RCC 7860 (cell line): ENCODE measurements at regions not wholly inside any gene's neighbourhood (a gene's known extent, or its start where the extent isn't known, plus 50 kb on each side); places are given as distances from the start of the nearest gene placed in this dataset.
"Not testable (repeated sequence)": the region's sequence is repeated elsewhere in the genome, so short reads cannot be mapped to it uniquely, and the experiment has no call there.

Experiments
- DNase-seq: peaks from one replicate; pipeline ENCODE4 v3.0.0-alpha.2; 2015; ENCODE audit warnings: low spot score
- FAIRE-seq: peaks from 2 replicates; lab custom pipeline; 2012; peaks lifted over from hg19 to GRCh38; lab: Jason Lieb, UNC

DNA sequence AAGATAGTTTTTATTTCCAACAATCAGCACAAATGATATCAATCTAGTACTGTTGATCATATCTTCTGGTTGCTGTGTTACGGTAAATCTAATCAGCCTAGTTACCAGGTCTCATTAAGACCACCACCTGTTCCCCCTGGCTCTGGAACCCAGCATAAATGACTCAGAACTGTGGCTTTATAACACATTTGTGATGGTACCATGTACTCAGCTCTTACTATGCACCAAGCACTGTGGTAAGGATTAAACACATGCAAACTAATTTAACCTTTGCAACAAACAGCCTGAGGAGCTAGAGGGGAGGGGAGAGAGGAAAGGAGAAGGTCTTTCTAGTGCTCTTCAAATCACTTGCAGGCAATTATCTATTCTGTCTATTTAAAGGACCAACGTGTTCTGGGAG is 173.9 kb upstream of the LMCD1 start:
- DNase-seq (no peak), FAIRE-seq (no peak)

DNA sequence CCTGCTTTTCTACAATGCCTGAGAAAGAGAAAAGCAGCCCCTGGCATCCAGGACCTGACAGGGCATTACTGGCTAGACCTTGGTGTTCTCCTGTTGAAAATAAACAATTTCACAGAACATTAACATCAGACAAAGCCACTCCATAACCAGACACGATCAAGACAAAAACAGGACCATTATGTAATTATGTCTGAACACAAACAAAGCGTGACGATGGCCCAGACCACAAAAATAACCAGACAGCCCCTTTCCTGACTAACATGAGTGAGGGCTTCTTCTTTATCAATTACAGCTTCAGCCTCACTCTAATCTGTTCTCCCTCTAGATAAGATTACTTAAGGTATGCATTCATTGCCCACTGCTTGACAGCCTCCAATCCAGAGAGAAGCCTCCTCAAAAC is 172.7 kb upstream of the LMCD1 start:
- DNase-seq (no peak), FAIRE-seq (no peak)

DNA sequence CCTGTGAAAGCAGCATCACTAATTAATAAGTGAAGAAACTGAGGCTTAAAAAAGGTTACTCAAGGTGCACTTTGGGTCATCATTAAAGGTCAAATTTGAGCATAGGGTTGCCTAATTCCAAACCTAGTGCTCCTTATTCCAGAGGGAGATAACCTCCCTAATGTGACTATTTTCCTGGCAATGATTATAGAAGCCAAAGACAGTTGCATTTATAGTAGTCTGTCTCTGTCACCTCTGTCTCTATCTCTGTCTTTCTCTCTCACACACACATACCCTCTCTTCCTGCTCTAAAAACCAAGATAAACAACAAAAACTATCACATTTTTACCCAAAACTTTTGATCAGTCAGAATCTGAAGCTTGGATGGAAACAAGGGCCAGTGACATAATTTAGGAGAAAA is 172.0 kb upstream of the LMCD1 start:
- no peak for FAIRE-seq

DNA sequence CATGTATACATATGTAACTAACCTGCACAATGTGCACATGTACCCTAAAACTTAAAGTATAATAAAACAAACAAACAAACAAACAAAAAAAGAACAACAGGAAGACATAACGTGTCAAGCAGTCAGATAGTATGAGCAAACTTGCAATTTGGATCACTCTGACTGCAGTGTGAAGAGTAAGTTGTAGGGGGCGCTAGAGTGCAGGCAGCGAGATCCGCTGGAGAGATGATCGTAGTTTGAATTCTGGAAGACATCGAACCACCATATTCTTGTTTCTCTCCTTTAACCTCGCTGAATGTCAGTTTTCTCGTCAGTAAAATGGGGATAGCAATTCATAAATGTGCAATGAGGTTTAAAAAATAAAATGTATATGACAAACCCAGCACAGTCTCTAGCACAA is 165.2 kb upstream of the LMCD1 start:
- DNase-seq, result no peak
- no peak for FAIRE-seq

More for the DNA sequence above, 172.0 kb upstream of the LMCD1 start:
- no peak for DNase-seq

DNA sequence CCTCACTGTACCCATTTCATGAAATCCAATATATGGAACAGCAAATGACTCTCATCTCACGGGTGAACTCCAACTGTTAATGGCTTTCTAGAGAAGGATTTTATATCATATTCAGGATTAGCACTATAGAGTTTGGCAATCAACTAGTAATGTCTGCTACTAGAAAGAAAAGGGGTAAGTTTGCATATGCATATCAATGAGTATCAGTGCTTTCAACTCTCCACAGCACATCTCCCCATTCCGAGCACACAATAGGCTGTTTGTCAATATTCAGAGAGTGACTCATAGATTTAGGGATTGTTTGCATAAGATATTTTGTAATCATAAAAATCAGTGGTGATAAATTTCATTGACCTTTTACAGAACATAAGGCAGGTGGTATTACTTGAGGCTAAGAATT is 163.2 kb upstream of the LMCD1 start:
- FAIRE-seq, result no peak
- DNase-seq, result no peak

DNA sequence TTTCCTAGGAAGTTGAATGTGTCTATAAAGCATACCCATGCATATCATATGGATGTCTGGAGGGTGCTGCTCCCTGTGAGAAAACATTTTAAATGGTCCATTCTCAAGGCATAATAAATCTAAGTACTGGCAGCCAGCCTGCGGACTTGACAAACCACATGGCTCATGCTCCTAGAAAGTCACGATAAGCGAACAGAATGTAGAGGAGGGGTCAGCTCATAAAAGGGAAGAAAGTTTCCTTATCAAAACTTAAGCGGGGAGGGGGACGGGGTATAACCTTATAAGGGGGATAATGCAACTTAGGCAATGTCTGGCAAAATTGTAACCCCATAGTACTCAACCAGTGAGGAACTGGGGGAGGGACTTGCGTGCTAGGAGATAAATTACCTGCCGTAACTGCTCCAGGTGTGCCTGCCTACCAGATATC is 159.8 kb upstream of the LMCD1 start:
- DNase-seq (no peak), FAIRE-seq (no peak)

DNA sequence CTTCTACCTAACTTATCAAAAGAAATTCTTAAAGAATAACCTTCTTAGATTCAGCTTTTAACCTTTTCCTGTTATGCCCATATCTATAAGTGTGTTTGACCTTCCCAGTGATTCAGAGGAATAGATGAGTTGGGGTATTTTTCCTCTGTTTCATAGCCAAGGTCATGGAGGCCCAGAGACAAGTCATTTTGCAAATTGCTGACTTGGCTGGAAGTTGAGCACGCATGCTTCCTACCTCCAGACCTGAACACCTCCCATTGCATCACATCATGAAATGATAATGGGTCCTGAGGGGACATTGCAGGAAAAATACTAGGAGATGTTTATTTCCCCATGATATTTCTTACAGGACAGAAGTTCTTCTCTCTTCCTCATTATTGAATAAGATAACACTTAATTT is 158.6 kb upstream of the LMCD1 start:
- DNase-seq (no peak), FAIRE-seq (no peak)

DNA sequence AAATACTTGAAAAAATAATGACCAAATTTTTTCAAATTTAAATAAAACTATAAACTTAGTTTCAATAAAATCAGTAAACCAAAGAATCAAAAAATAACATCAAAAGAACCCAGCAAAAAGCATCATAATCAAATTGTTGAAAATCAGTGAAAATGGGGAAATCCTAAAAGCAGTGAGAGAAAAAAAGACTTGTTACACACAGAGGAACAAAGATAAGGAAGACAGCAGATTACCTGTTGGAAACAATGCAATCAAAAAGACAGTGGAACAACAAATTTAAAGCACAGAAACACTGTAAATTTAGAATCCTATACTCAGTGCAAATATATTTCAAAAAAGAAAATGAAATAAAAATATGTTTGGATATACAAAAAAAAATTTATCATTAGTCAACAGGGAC is 156.2 kb upstream of the LMCD1 start:
- FAIRE-seq (no peak), DNase-seq (no peak)

DNA sequence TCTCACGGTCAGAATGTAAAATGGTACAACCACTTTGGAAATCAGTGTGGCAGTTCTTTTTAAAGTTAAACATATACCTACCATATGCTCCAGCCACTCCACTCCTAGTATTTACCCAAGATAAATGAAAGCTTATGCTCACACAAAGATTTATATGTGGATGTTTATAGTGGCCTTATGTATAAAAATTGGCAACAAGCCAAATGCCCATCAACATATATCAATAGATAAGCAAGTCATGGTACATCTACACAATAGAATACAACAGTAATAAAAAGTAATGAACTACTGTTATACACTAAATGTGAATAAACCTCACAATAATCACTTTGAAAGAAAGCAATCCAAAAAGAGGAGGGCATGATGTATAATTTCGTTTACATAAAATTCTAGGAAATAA is 153.5 kb upstream of the LMCD1 start:
- DNase-seq, result no peak
- no peak for FAIRE-seq

DNA sequence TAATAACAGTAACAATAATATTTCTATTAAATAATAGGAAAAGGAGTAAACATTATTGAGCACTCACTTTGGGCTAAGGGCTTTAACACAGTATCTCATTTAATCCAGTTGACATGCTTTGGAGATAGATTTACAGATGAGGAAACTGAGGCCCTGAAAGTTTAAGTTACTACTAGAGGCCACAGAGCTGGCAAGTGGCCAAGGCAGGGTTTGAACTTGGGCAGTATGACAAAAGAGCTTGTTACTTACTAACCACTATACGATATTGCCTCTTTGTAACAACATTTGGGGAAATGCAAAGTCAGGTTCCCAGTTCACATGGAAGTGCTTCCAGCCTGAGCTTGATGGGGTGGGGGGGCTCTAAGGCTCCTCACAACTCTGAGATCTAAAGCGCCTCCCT is 149.1 kb upstream of the LMCD1 start:
- DNase-seq, result no peak
- FAIRE-seq, result no peak

DNA sequence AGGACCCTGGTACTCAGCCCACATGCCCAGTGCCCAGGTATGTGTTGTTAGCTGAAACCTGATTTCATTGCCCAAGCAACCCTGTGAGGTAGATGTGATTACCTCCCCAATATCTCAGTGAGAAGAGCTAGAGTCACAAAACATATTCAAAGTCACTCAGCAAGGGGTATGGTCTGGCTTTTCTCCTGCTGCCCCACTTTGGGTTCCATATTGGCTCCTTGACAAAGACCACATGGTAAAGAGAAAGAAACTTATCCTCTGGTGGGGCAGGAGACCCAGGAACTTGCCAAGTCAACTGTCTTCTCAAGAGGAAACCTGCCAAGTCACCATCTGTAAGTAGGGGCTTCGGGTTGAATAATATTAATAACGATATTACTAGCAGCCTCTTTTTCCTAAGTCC is 148.3 kb upstream of the LMCD1 start:
- FAIRE-seq (no peak), DNase-seq (no peak)

DNA sequence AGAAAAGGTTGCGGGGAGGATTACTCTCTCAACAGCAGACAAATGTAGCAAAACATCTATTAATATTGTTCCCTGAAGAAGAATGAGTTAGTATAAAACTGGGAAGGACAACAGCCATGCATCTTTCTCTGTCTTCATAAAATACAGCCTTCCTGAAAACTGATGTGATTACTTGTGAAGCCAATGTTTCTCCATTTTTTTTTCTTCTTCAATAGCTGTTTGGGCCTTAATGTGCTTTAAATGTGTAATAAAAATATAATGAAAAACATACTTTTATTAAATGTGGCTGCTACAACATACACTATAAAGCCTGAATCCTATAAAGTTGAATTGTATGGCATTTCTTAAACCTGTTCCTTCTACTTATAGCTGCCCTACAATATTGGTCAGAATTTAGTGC is 146.3 kb upstream of the LMCD1 start:
- FAIRE-seq (no peak), DNase-seq (no peak)

DNA sequence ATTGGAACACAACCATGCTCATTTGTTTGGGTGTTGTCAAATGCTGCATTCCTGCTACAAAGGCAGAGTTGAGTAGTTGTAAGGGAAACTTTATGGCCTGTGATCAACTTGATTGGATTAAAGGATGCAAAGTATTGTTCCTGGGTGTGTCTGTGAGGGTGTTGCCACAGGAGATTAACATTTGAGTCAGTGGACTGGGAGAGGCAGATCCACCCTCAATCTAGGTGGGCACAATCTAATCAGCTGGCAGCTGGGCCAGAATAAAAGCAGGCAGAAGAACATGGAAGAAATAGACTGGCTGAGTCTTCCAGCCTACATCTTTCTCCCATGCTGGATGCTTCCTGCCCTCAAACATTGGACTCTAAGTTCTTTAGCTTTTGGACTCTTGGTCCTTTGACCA is 145.6 kb upstream of the LMCD1 start:
- not testable (repeated sequence) for FAIRE-seq

DNA sequence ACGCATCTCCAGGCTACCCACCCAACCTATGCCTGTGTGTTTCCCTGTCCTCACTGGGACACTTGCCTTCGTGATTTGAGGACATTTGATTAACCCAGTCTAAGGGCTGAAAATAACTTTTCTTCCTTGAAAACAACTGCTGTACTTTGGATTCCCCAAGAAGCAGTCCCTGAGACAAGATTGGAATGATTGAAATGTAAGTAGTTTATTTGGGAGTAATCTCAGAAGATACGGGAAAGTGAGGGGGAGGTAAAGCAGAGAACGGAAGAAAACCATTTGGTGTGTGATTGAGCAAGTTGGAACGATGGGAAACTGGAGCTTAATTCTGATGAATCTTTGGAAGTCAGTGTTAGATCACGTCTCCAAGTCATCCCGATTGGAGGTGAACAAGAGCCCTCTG is 143.8 kb upstream of the LMCD1 start:
- DNase-seq (no peak), FAIRE-seq (no peak)

More for the DNA sequence above, 145.6 kb upstream of the LMCD1 start:
- not testable (repeated sequence) for DNase-seq

DNA sequence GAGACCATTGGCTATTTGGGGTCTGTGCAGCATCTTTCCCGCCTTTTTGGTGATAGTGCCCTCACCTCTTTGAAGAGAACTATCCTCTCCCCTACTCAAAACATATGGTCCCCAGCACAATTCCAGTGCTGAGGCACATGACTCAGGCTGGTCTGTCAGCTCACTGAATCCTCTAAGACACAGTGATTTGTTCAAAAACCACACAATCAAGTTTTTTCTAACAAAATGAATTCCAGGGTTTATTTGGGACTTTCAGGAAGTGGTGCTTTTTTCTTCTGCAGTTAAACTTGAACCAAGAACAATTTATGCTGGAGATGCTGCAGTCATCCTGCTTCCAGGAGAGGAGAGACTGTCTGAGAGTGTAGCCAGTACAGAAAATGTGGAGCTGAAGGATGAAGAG is 142.5 kb upstream of the LMCD1 start:
- DNase-seq, result no peak
- no peak for FAIRE-seq

DNA sequence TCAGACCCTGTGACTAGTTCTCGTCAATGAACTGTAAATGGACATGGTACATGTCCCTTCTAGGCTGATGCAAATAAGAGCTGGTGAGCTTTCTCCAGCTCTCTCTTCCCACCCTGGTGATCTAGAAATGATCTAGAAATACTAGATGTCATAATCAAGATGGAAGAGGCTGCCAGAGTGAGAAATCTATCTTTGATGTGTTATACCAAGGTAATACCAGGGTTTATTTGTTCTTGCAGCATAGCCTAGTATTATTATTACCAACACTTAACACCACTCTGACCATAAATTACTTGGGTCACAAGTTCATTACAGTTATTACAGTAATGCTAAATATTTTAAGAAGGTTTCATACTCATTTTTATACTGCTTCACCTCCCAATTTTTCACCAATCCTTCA is 138.4 kb upstream of the LMCD1 start:
- FAIRE-seq, result no peak

DNA sequence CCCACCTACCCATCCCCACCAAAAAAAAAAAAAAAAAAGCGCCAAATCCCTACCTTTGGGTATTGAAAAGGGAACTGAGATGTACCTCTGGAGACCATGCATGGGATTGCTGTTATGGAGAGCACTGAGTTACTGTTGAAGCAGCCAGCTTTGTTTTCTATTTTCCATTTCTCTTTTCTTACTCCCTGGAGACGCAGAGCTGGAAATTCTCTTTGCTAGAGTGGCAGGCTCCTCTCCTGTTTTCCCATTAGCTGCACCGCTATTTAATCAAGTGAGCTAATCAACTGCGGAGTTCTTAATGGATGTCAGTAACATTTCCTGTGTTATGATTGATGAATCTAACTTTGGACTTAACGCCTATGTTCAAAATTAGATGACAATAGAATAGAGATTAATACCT is 136.1 kb upstream of the LMCD1 start:
- DNase-seq (no peak), FAIRE-seq (no peak)

More for the DNA sequence above, 138.4 kb upstream of the LMCD1 start:
- no peak for DNase-seq

DNA sequence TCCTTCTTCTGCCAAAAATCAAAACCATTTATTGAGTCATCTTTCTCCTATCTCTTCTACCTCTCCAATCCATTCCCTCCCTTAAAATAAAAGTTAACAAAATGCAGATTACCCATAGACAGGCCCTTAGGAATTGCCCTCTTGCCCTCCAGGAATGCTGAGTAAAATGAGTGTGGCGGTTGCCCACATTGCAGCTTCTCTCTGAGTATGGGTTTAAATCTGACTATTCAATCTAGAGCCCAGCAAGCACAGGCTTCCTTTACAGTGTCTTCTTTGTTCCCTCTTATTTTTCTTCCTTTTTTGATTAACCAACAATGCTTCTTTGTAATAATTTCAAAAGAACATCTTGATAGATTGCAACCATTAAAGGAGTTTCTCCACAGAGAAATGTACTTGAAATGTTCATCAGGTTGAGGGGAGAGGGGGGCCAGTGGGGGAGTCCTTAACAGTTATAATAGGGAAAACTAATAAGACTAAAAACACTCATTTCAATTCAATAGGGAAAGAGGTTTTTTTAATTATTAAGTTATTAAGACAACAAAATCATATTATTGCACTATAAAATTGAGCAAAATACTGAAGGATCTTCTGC is 135.3 kb upstream of the LMCD1 start:
- DNase-seq (no peak), FAIRE-seq (no peak)

DNA sequence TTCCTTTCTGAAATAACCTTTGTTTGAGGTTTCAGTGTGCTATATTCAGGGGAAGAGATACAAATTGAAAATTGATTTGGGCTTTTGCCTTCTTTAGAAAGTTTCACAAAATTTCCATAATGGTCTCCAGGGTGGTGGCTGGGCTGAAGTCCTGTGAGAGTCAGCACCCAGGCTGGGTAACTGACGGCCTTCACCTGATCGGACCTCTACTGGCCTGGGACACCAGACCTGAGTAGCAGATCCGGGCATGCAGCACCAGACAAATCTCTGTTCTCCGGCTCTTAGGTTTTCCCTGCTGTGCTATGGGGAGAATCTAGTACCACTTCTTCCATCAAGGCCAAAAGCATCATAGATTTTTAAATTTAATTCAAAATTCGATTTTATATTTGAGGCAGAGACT is 133.0 kb upstream of the LMCD1 start:
- DNase-seq (no peak), FAIRE-seq (no peak)

DNA sequence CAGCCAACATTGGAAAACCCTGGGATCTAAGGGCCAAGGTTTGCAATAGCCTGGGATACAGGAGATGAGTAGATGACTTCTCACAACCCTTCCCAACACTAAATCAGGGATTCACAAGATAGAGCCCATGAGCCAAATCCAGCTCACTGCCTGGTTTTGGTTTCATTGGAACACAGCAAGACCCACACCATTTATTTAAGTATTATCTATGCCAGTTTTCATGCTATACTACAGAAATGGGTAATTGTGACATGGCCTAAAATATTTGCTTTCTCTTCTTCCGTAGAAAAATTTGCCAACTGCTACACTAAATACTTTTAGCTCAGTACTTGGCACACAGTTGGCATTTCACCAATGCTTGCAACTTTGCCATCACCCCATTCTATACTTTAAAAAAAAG is 132.0 kb upstream of the LMCD1 start:
- FAIRE-seq (no peak), DNase-seq (no peak)

DNA sequence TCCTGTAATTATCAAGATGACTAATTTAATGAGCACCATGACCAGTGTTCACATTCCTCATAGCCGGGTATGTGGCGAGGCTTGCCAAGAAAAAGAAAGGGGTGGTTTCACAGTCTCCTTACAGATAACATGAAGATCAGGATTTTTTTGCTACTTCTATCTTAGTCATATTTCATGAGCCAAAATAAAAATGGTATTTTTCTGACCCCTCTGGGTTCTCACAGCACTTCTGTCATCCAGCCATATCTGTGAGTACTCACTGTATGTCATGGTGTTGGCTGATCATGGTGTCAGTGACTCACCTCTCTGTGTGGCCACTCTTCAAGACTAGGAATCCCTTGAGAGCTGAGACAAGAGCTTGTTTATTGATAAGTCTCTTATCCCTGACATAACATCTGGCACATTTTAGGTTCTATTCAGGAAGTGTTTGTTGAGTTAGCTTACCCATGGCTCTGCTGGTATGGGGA is 130.5 kb upstream of the LMCD1 start:
- DNase-seq (peak; percentile 11), FAIRE-seq (no peak)

DNA sequence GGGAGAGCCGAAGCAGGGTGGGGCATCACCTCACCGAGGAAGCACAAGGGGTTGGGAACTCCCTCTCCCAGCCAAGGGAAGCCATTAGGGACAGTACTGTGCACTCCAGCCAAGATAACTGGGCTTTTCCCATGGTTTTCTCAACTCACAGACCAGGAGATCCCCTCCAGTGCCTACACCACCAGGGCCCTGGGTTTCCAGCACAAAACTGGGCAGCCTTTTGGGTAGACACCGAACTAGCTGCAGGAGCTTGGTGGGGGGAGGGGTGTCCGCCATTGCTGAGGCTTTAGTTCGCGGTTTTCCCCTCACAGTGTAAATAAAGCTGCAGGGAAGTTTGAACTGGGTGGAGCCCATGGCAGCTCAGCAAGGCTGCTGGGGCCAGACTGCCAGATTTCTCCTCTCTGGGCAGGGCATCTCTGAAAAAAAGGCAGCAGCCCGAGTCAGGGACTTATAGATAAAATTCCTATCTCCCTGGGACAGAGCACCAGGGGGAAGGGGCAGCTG is 129.6 kb upstream of the LMCD1 start:
- no peak for FAIRE-seq
- no peak for DNase-seq
